ENCODE measurements at regions not wholly inside any gene's neighbourhood (a gene's known extent, or its start where the extent isn't known, plus 50 kb on each side); places are given as distances from the start of the nearest gene placed in this dataset.

DNA sequence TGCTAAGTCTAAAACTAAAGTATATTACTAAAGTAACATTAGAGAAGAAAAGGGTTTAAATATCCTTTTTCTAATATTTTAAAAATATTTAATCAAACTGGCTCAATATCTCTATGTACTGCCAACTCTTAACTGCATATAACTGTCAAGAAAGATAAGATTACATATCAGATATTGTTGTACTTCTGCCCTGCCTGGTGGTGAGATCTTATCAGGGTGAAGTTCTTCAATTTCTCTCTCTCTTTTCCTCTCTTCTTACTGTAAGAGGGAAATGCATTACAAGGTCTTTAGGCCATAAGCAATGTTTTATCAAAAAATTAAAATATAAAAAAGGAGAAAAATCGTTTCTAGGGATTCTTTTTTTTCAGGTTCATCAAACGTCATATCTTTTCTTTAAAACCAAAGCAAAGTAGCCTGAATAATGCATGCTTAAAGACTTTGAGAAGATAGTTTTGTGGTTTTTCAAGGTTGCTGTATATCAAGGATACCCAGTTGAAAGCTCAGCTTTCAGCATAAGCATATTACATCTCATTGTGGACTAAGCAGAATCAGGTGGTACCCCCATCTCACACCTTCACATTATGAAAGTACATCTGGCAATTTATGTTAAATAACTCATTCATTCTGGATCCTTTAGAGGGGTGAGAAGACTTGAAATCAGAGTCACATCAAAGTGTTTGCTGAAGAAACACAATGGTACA, 1625.7 kb upstream of the SLC10A2 start:
- Histone ChIP-seq H3K27ac (ENCODE audit: low read depth, low read length, poor library complexity, severe bottlenecking) (no peak overlapping the region), H2AFZ (ENCODE audit: low read length) (no peak overlapping the region), H3K4me1 (ENCODE audit: insufficient read depth, low read length, severe bottlenecking) (no peaks in the 10 kb centered on the region), H3K9ac (ENCODE audit: low read length) (no peak overlapping the region), H3K79me2 (ENCODE audit: insufficient read depth, low read length) (no peaks in the 10 kb centered on the region), H3K4me3 (ENCODE audit: low read depth, low read length, poor library complexity, severe bottlenecking) (no peak overlapping the region), H3K9me3 (ENCODE audit: low read length) (no peaks in the 10 kb centered on the region), H3F3A (ENCODE audit: insufficient read depth, low read length) (no peaks in the 10 kb centered on the region), H4K20me1 (ENCODE audit: insufficient read depth, low read length) (no peaks in the 10 kb centered on the region), H3K27me3 (ENCODE audit: insufficient read depth, low read length) (no peaks in the 10 kb centered on the region), H3K9me2 (ENCODE audit: low read depth, low read length) (no peaks in the 10 kb centered on the region), H3K4me2 (ENCODE audit: low read length) (no peak overlapping the region), H3K36me3 (ENCODE audit: insufficient read depth, low read length) (no peaks in the 10 kb centered on the region)
- TF ChIP-seq, protein P1, sequence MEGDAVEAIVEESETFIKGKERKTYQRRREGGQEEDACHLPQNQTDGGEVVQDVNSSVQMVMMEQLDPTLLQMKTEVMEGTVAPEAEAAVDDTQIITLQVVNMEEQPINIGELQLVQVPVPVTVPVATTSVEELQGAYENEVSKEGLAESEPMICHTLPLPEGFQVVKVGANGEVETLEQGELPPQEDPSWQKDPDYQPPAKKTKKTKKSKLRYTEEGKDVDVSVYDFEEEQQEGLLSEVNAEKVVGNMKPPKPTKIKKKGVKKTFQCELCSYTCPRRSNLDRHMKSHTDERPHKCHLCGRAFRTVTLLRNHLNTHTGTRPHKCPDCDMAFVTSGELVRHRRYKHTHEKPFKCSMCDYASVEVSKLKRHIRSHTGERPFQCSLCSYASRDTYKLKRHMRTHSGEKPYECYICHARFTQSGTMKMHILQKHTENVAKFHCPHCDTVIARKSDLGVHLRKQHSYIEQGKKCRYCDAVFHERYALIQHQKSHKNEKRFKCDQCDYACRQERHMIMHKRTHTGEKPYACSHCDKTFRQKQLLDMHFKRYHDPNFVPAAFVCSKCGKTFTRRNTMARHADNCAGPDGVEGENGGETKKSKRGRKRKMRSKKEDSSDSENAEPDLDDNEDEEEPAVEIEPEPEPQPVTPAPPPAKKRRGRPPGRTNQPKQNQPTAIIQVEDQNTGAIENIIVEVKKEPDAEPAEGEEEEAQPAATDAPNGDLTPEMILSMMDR (IDR thresholded peaks at IDR 0.05; ENCODE audit: low read length): no peak
- TF ChIP-seq EZH2 (IDR thresholded peaks at IDR 0.05; ENCODE audit: borderline replicate concordance, low read length): no peak

DNA sequence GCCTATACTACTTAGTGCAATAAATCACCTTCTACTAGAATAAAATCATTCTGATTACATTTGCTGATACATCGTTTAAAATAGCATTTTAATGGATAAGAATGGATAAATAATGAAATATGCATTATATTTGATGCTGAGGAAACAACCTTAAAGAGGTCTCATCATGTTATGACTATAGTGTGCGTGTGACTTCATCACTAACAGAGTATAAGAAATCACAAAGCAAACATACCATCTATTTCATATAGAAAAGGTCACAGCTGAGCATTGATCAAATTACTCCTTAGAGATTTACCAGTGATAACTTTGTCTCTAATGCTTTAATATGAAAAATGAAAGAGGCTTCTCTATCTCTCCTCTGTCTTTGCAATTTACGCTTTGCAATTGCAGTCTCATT, 1620.3 kb upstream of the SLC10A2 start:
- Histone ChIP-seq H3K27ac (ENCODE audit: low read depth, low read length, poor library complexity, severe bottlenecking) (no peak overlapping the region), H2AFZ (ENCODE audit: low read length) (no peak overlapping the region), H3K79me2 (ENCODE audit: insufficient read depth, low read length) (no peaks in the 10 kb centered on the region), H4K20me1 (ENCODE audit: insufficient read depth, low read length) (no peaks in the 10 kb centered on the region), H3K9ac (ENCODE audit: low read length) (no peak overlapping the region), H3K36me3 (ENCODE audit: insufficient read depth, low read length) (no peaks in the 10 kb centered on the region), H3F3A (ENCODE audit: insufficient read depth, low read length) (no peaks in the 10 kb centered on the region), H3K4me3 (ENCODE audit: low read depth, low read length, poor library complexity, severe bottlenecking) (no peak overlapping the region), H3K9me3 (ENCODE audit: low read length) (no peaks in the 10 kb centered on the region), H3K9me2 (ENCODE audit: low read depth, low read length) (no peaks in the 10 kb centered on the region), H3K4me1 (ENCODE audit: insufficient read depth, low read length, severe bottlenecking) (no peaks in the 10 kb centered on the region), H3K4me2 (ENCODE audit: low read length) (no peak overlapping the region), H3K27me3 (ENCODE audit: insufficient read depth, low read length) (no peaks in the 10 kb centered on the region)
- TF ChIP-seq, protein P1 (IDR thresholded peaks at IDR 0.05; ENCODE audit: low read length): no peak
- no peak for TF ChIP-seq EZH2 (IDR thresholded peaks at IDR 0.05; ENCODE audit: borderline replicate concordance, low read length)

DNA sequence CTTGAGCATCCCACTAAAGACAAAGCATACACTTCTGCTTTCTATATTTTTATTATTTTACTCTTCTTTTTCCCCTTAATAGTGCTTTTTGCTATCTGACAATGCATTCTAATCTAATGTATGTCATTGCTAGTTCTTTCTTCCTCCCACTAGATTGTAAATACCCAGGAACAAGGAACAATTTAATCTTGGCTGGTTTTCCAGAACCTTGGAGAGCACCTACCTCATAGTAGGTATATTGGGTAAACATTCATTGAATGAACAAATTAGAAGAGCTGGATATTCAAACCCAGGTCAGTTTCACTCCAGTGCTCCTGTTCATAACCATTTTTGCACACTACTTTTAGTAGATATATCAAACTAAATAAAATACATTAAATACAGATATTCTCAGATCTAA, 1617.6 kb upstream of the SLC10A2 start:
- Histone ChIP-seq H3K9me3 (ENCODE audit: low read length) (no peaks in the 10 kb centered on the region), H3K27ac (ENCODE audit: low read depth, low read length, poor library complexity, severe bottlenecking) (no peak overlapping the region), H4K20me1 (ENCODE audit: insufficient read depth, low read length) (no peaks in the 10 kb centered on the region), H3K36me3 (ENCODE audit: insufficient read depth, low read length) (no peaks in the 10 kb centered on the region), H3K4me2 (ENCODE audit: low read length) (no peak overlapping the region), H3K79me2 (ENCODE audit: insufficient read depth, low read length) (no peaks in the 10 kb centered on the region), H3K9ac (ENCODE audit: low read length) (no peak overlapping the region), H2AFZ (ENCODE audit: low read length) (no peak overlapping the region), H3F3A (ENCODE audit: insufficient read depth, low read length) (no peaks in the 10 kb centered on the region), H3K4me3 (ENCODE audit: low read depth, low read length, poor library complexity, severe bottlenecking) (no peak overlapping the region), H3K27me3 (ENCODE audit: insufficient read depth, low read length) (no peaks in the 10 kb centered on the region), H3K4me1 (ENCODE audit: insufficient read depth, low read length, severe bottlenecking) (no peaks in the 10 kb centered on the region), H3K9me2 (ENCODE audit: low read depth, low read length) (no peaks in the 10 kb centered on the region)
- TF ChIP-seq, protein P1 (IDR thresholded peaks at IDR 0.05; ENCODE audit: low read length): no peak
- no peak for TF ChIP-seq EZH2 (IDR thresholded peaks at IDR 0.05; ENCODE audit: borderline replicate concordance, low read length)
